ENCODE measurements at regions not wholly inside any gene's neighbourhood (a gene's known extent, or its start where the extent isn't known, plus 50 kb on each side); places are given as distances from the start of the nearest gene placed in this dataset.
"Not testable (repeated sequence)": the region's sequence is repeated elsewhere in the genome, so short reads cannot be mapped to it uniquely, and the experiment has no call there.

DNA sequence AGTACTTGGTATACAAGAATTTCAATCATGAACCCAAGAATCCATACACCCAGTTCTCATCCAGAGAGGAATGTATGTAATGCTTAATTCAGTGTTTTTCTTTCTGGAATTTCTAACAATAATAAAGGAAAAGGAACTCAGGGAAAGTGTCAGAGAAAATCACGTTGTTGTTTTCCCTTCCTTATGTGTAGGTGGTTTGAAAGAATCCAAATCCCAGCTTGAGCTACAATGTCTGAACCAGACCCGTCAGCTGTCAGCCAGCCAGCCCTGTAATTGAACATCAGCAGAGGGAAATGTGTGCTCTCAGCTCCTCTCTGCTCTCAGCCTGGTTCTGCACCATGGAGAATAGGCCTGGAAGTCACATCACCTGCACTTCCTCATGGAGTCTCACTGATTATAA is 126.5 kb downstream of the TMEM30B start:
- no peak for DNase-seq

DNA sequence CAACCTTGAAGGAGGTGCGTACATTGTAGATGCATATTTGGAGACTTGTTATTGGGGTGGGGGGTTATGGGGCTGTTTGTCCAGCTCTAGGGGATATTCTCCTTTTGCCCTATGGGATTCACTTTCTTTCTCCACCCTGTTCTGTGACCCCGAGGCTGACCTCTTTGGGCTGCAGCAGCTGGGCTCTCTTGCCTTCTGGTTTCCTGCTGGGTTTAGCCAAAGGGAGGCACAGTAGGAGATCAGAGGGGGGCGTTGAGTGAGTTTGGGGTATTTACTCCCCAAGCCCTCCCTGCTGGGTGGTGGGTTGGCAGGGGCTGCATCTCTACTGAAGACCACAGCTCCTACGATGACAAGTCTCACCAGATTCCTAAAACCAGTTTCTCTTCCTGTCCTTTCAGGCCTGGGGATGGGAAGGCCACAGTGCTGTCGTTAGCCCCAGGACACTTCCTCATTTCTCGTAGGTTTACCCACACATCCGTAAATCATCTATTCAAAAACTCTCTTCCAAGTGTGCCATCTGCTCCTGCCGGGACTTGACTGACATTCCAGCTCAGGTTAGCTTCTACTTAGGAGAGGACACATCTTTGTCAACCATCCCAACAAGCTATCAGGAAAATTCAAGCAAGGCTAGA is 127.1 kb downstream of the TMEM30B start:
- DNase-seq: no peak

DNA sequence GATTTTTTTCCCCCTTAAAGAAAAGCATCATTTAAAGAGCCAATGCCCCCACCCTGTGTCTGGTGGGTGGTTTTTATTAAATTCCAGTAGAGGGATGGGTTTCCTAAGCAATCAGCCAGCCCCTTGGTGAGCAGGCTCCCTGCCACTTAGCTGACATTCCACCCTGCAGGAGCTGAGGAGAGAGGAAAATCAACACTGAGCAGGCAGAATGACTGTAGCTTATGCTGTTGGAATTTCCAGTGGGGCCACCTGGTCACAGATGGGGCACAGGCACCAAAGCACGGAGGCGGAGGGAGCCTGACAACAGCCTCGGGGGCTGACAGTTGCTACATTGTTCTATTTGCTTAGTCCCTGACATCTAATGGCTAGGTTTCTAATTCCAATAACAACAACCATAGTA is 127.7 kb downstream of the TMEM30B start:
- no peak for DNase-seq

- no peak for DNase-seq
Observed at GRCh38 chr14:61152851-61153364, 128.2 kb downstream of the TMEM30B start.

DNA sequence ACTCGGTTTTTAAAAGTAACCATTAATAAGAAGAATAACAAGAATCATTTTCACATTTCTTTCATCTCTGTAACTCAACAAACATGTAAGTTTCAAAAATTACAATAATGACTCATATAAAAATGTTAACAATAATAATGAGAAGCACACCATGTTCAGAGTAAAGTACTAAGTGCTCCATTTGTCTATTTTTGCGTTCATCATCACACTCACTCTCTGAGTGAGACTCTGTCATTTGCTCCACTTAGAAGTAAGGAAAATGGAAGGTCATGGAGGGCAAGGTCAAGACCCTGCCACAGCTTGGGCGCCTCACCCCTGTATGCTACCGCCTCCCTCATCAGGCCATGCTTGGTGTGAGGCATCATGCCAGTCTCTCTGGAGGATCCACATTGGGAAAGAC is 129.9 kb downstream of the TMEM30B start:
- no peak for DNase-seq

DNA sequence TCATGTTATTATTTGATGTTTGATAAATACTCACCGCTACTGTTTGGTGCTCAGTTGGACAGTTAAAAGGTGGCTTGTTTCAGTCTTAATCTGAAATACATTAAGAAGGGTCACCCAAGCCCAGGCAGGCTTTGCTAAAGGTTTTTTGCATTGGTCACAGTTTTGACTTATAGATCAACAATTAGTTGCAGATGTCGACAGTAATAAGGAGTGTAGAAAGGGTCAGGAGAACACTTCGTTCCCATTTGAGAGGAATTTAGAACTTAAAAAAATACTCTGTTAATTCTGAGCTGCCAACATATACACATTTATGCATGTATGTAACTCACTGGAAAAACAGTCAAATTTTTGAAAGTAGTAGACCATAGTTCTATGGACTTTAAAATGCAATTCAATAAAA is 130.3 kb downstream of the TMEM30B start:
- no peak for DNase-seq

DNA sequence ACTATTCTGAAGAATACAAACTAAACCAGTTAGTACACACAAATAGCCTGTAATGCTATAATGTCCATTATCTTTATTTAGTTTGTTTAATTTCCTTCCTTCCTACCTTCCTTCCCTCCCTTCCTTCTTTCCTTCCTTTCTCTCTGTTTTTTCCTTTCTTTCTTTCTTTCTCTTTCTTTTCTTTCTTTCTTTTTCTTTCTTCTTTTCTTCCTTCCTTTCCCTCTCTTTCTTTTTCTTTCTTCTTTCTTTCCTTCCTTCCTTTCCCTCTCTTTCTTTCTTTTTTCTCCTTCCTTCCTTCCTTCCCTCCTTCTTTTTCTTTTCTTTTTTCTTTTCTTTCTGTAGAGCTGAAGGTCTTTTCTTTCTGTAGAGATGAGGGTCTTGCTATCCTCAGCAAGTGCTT is 131.2 kb downstream of the TMEM30B start:
- DNase-seq: no peak

DNA sequence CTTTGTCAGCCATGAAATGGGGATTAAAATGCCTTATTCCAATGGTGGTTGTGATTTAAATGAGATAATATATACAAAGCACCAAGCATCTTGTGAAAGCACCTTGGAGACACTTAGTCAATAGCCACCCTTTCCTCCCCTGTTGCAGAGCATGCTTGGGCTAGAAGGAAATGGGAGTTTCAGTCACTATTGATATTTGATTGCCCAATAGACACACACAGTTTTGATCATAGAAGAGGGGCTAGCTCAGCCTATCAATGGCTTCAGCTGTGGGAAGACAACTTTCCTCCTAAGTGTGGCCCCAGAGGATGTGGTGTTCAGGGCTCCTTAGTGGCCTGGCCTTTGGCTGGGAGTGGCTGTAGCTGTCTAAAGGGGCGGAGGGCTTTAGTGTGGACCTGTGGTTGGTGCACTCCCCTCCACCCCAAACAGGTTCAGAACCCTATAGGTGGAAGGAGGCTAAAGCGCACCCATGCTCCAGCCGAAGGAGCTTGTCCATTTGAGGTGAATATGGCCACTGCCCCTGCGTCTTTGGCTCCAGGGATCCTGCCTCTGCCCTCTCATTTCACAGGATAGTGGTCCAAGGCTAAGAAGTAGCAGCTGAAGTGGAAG is 132.3 kb downstream of the TMEM30B start:
- DNase-seq: no peak

DNA sequence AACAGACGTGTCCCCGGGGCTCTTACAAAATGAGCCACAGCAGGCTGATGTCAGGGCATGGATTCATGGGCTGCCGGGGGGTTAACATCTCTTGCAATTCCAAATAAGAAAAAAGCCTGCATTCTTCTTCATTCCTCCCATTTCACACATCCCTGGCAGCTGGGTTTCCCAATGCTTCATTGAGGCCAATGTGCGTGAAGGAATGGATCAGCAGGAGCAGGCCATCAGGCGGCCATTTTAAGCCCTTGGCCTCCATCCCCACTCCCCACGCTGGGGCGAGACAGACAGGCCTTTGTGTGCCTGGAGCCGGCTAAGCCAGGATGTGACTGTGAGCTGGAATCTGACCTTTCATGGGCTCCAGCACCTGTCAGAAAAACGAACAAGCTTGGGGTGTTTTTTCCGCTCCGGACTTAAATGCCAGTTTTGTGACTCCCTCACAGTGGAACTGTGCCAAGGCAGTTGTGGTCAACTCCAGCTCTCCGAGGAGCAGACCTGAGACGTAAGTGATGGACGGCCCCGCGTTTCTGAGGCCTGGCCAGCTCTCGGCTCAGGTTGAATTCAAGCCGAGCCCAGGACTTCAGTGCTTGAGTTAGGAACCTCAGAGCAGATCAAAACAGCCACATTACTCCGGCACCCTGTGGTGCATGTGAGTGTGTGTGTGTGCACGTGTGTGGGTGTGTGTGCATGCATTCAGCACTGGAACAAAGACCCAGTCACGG is 133.1 kb downstream of the TMEM30B start:
- peak; percentile 66 for DNase-seq

- peak; percentile 62 for DNase-seq
Observed at GRCh38 chr14:61147381-61147821, 133.7 kb downstream of the TMEM30B start.

DNA sequence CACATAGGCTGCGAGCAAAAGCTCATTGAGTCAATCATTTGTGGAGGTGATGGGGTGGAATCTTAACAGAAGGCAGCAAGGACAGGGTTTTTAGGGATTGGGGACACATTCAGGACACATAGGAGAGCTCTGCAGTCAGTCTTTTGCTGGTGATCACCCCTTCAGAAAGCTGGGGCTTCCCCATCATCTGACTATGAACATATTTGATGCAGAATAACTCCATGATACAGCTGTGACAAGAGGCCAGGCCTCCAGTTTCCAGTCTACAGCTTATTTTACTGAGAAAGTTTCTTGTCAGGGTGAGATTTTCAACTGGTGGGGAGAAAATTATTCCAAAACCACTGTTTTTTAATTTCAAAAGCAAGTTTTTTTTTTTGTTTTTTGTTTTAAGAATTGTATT is 134.2 kb downstream of the TMEM30B start:
- no peak for DNase-seq

DNA sequence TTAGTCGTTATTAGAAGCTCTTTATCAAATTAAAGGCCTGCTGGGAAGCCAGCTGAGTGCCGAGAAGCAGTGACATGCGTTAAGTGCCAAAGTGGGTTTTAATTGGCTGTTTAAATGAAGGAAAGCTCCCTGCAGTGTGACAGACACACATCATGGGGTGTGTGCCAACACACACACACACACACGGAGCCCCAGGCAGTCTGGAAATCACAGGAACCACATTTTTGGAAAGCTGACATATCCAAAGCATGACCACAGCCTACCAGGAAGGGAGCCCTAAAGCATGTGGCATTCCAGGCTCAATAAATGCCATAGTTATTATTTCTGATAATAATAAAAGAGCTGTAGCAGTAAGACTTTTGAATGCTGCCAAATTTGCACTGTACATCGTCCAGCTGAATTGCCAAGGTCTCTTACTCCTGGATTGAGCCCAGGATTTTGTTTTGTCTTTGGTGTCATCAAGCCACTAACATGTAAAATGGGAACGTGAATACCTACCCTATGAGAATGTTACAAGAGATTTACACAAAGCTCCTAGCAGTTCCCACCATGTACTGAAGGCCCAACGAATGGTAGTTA is 135.1 kb downstream of the TMEM30B start:
- DNase-seq: peak; percentile 96

DNA sequence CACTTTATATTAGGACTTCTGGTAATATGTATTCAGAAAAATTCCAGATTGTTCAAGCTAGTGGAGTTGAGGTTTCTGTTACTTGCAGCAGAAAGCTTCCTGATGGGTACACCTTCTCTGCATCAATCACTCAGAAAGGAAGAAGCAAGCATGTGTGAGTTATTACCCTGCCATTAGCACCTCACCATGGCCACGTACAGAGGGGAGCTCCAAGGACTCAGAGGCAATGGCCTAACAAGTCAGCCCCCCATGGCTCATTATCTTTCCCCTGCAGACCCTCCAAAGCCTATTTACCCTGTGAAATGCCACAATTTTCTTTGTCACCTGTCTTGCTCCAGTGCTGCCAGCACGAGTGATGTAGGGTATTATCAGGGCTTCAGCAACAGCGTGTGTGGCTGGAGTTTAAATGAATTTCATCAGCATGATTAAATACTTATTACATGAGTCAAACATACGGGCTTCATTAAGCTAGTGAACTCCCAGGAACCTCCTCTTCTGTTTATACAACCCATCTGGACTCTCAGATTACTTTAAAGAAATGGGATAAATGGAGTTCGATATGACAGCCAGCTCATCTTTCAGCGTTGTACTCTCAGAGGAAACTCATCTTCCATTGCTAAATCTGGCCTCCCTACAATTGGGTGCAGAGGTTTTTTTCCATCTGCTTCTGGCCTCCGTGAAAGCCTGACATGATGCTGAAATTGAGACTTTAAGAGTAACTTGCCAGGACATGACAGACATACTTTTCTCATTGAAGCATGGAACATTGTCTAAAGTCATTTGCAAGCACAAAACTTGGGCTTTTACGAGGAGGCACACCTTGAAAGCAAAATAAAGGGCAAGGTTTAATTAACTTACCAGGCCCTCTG is 135.9 kb downstream of the TMEM30B start:
- DNase-seq: peak; percentile 96

GRCh38 chr14:61144117-61145033 is 136.8 kb downstream of the TMEM30B start:
- DNase-seq: not testable (repeated sequence)

DNA sequence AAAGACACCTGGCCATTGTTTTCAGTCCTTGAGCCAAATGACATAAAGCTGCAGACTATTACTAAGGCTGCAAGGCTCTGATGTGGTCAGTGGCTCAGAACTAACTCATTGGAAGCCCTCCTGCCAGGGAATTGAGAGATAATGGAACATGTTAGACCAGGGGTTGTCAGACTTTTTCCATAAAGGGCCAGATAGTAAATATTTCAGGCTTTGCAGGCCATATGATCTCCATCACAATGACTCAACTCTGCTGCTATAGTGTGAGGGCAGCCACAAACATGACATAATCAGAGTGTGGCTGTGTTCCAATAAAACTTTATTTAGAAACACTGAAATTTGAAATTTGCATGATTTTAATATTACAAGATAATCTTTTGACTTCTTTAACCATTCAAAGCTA is 140.3 kb downstream of the TMEM30B start:
- no peak for DNase-seq

GRCh38 chr14:61140271-61140670 is 140.9 kb downstream of the TMEM30B start:
- DNase-seq: no peak

DNA sequence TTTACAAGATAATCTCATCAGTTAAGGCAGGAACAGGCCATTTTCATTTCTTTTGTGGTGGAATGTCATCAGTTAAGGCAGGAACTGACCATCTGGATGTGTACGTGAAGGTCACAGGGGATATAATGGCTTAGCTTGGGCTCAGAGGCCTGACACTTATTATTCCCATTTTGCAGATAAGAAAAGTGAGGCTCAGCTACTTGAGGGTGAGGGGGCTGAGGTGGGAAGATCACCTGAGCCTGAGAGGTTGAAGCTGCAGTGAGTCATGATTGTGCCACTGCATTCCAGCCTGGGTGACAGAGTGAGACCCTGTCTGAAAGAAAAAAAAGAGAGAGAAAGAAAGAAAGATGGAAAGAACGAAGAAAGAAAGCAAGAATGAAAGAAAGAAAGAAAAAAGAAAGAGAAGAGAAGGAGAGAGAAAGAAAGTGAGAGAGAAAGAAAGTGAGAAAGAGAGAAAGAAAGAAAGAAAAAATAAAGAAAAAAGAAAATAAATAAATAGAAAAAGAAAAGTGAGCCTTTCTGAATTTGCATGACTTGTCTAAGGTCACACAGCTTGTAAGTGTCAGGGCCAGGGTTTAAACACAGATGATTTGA is 142.0 kb downstream of the TMEM30B start:
- no peak for DNase-seq

DNA sequence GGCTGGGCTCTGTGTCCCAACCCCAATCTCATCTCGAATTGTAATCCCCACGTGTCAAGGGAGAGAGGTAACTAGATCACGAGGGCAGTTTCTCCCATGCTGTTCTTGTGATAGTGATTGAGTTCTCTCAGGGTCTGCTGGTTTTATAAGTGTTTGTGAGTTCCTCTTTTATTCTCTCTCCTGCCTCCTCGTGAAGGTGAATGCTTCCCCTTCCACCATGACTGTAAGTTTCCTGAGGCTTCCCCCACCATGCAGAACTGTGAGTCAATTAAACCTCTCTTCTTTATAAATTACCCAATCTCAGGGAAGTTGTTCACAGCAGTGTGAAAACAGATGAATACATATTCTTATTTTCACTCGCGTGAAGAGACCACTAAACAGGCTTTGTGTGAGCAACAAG is 148.2 kb downstream of the TMEM30B start:
- DNase-seq: no peak

GRCh38 chr14:61132336-61132735 is 148.8 kb downstream of the TMEM30B start:
- no peak for DNase-seq

DNA sequence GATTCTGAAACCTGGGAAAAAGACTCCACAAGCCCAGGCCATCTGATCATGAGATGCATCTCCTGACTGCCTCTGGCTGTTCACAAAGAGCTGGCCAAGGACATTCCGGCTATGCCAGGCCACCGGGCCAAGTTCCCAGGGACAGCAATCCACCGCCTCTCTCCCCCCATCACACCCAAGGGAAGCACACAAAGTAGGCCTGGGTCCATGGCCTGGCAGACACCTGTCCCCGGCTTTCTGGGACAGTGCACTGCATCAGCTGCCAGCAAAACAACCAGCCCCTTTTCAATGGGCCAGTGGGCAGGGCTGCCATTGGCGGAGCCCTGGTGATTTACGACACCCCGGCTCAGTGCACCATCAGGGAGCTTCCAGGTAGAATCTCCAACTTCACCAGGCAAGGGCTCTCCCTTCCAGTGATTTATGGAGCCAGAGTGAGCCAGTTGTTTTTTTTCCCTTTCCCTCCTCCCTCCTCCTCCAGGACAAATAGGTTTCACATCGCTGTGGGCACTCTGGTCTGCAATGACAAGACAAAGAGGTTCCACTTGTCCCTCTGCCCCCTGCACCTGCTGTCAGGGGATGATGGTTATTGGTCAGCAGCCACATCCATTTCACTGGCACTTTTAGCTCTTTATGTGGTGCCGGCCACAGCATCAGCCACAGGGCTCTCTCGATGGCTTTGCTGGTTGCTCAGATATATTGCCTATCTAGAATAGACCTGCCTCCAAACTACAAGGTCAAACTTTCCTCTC is 149.6 kb downstream of the SLC38A6 start:
- no peak for DNase-seq

Measured in NCI-H2107 (cell line).